ENCODE measurements at regions not wholly inside any gene's neighbourhood (a gene's known extent, or its start where the extent isn't known, plus 50 kb on each side); places are given as distances from the start of the nearest gene placed in this dataset.

- DNase-seq = no peak
Measured at GRCh38 chr2:42969231-42970150, 177.1 kb upstream of the HAAO start.

- DNase-seq = no peak
Measured at GRCh38 chr2:42967959-42968674, 175.7 kb upstream of the HAAO start.

GRCh38 chr2:42965910-42966309 lies 173.5 kb upstream of the HAAO start:
- DNase-seq = no peak

GRCh38 chr2:42965196-42965595 lies 172.8 kb upstream of the HAAO start:
- no peak for DNase-seq

GRCh38 chr2:42964439-42965083 lies 172.2 kb upstream of the HAAO start:
- no peak for DNase-seq

GRCh38 chr2:42963452-42964068 lies 171.2 kb upstream of the HAAO start:
- DNase-seq = no peak

- no peak for DNase-seq
Measured at GRCh38 chr2:42962508-42962953, 170.1 kb upstream of the HAAO start.

- no peak for DNase-seq
Measured at GRCh38 chr2:42961961-42962360, 169.6 kb upstream of the HAAO start.

- no peak for DNase-seq
Measured at GRCh38 chr2:42961385-42961811, 169.0 kb upstream of the HAAO start.

- no peak for DNase-seq
Measured at GRCh38 chr2:42960842-42961180, 168.4 kb upstream of the HAAO start.

GRCh38 chr2:42960002-42960841 lies 167.8 kb upstream of the HAAO start:
- DNase-seq = no peak

- DNase-seq = no peak
Measured at GRCh38 chr2:42959234-42960001, 167.0 kb upstream of the HAAO start.

GRCh38 chr2:42958741-42959233 lies 166.4 kb upstream of the HAAO start:
- DNase-seq = no peak

- no peak for DNase-seq
Measured at GRCh38 chr2:42957861-42958301, 165.5 kb upstream of the HAAO start.

GRCh38 chr2:42957109-42957860 lies 164.9 kb upstream of the HAAO start:
- DNase-seq = no peak

- no peak for DNase-seq
Measured at GRCh38 chr2:42954227-42954962, 162.0 kb upstream of the HAAO start.

GRCh38 chr2:42953216-42953615 lies 160.8 kb upstream of the HAAO start:
- DNase-seq = no peak

- no peak for DNase-seq
Measured at GRCh38 chr2:42951263-42951938, 159.0 kb upstream of the HAAO start.

- DNase-seq = no peak
Measured at GRCh38 chr2:42949125-42949524, 156.7 kb upstream of the HAAO start.
